ENCODE measurements at regions not wholly inside any gene's neighbourhood (a gene's known extent, or its start where the extent isn't known, plus 50 kb on each side); places are given as distances from the start of the nearest gene placed in this dataset.

GRCh38 chr12:93106910-93107309 is 177.8 kb upstream of the EEA1 start:
- Histone ChIP-seq H3K27me3 (no peaks in the 10 kb centered on the region), H3K4me1 (peaks cover 0 to 37% (median 14%) of the 10 kb centered on the region in 9 donors), H3K9me3 (no peaks in the 10 kb centered on the region), H3K36me3 (no peaks in the 10 kb centered on the region), H3K4me3 (no peak overlapping the region), H3K27ac (no peak overlapping the region)
- WGBS, 2 donors: 76 to 80% methylated on average over 2 of the region's 2 CpGs
- intact Hi-C loops (cut with DNase I): loop anchor here in 2 of 10 donors (5.0 kb wide), 1 partner anchor 45 kb away; no protein-coding TSS in a partner anchor
- DNase-seq: no peak
- TF ChIP-seq CTCF (IDR thresholded peaks at IDR 0.05): no peak
- ATAC-seq: no peak

- H3K27me3 ChIP-seq: no peaks in the 10 kb centered on the region
- peaks cover 0 to 42% (median 16%) of the 10 kb centered on the region in 9 donors for H3K4me1 ChIP-seq
- no peaks in the 10 kb centered on the region for H3K9me3 ChIP-seq
- no peaks in the 10 kb centered on the region for H3K36me3 ChIP-seq
- TF ChIP-seq CTCF (IDR thresholded peaks at IDR 0.05): no peak
- H3K4me3 ChIP-seq: no peak overlapping the region
- ATAC-seq (no peak), DNase-seq (no peak)
- WGBS, 2 donors: 84 to 86% methylated on average over 5 of the region's 5 CpGs
- peak overlapping the region in 1 of 10 donors; percentile 38 for H3K27ac ChIP-seq
- intact Hi-C loops (cut with DNase I): loop anchor here in 2 of 10 donors (5.0 kb wide), 1 partner anchor 45 kb away; no protein-coding TSS in a partner anchor
These were observed 178.6 kb upstream of the EEA1 start for GRCh38 chr12:93107514-93108312.

GRCh38 chr12:93108985-93109384 is 179.9 kb upstream of the EEA1 start:
- intact Hi-C loops (cut with DNase I): loop anchor here in 2 of 10 donors (5.0 kb wide), 1 partner anchor 47 kb away; no protein-coding TSS in a partner anchor

More at GRCh38 chr12:93108985-93109384, 179.9 kb upstream of the EEA1 start:
- Histone ChIP-seq H3K4me3 (no peak overlapping the region), H3K27ac (peak overlapping the region in 3 of 10 donors; percentile 33 to 55 (median 38)), H3K9me3 (no peaks in the 10 kb centered on the region), H3K27me3 (no peaks in the 10 kb centered on the region), H3K4me1 (peaks cover 0 to 45% (median 24%) of the 10 kb centered on the region in 9 donors), H3K36me3 (no peaks in the 10 kb centered on the region)
- no peak for TF ChIP-seq CTCF (IDR thresholded peaks at IDR 0.05)
- DNase-seq (no peak), ATAC-seq (no peak)
- WGBS, 2 donors: 34% methylated on average over 3 of the region's 3 CpGs

Data from heart right ventricle (tissue), 16 donors.